Embryonic facial prominence (tissue), 1 donor: ENCODE measurements at regions not wholly inside any gene's neighbourhood (a gene's known extent, or its start where the extent isn't known, plus 50 kb on each side); places are given as distances from the start of the nearest gene placed in this dataset.
"Not testable (repeated sequence)": the region's sequence is repeated elsewhere in the genome, so short reads cannot be mapped to it uniquely, and the experiment has no call there.

Experiments
- DNase-seq: peaks from one replicate; pipeline ENCODE4 v3.0.0-alpha.2; 2016; ENCODE audit errors: extremely low spot score

GRCh38 chr6:85015396-85015990 lies 251.1 kb upstream of the TBX18 start:
- no peak for DNase-seq

GRCh38 chr6:85010865-85011264 lies 246.5 kb upstream of the TBX18 start:
- no peak for DNase-seq

DNA sequence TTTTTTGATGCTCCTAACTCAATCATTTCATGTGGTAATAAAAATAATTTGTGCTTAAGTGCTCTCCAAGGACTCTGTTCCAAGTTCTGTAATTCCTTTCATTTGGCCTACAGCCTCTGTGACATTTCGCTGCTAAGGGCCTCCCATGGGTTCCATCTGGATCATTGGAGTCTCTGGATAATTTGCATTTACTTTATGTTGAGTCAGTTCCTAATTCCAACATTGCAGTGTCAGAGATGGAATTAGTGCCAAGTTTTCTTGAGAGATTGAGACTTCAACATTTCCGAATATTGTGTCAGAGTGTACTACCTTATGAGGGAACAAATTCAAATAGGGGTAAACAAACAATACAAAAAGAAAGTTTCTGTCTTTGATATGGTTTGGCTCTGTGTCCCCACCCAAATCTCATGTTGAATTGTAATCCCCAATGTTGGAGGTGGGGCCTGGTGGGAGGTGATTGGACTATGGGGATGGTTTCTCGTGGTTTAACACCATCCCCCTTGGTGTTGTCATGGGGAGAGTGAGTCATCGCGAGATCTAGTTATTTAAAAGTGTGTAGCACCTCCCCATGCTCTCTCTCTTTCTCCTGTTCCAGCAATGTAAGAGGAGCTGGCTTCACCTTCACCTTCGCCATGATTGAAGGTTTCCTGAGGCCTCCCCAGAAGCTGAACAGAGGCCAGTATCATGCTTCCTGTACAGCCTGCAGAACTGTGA lies 244.1 kb upstream of the TBX18 start:
- DNase-seq: no peak

GRCh38 chr6:85006362-85006761 lies 242.0 kb upstream of the TBX18 start:
- DNase-seq: no peak

GRCh38 chr6:85005494-85005893 lies 241.1 kb upstream of the TBX18 start:
- DNase-seq: no peak

DNA sequence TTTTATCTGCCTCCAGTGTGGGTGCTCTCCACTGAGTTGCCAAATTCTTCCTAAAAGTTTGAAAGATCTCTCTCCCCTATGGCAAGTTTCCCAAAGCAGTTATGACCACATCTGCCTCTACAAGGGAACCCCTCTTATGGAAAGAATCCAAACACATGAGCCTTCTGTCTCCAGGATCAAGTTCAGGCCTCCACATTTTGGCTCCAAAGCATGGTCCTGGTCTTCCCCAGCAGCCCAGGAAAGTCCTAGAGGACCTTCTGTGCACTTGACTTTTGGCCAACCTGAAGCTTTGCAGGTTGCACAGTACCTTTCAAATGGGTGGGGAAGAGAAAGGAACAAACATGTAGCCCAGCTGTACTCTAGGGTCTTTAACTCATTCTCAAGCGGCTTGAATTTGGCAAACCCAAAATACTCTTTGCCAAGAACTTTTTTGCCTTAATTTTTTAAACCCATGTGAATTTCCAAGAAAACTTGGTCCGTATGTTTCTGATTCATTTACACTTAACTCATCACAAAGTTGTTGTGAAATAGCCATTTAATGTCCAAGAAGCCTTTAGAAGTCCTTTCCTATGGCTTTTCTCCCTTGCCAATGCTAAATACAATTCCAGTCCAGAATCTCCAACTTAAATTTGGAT lies 240.1 kb upstream of the TBX18 start:
- DNase-seq: no peak

GRCh38 chr6:85002847-85003246 lies 238.4 kb upstream of the TBX18 start:
- DNase-seq: no peak

- DNase-seq: no peak
These were observed 235.6 kb upstream of the TBX18 start for GRCh38 chr6:85000001-85000400.

- no peak for DNase-seq
These were observed 233.8 kb upstream of the TBX18 start for GRCh38 chr6:84998223-84998622.

DNA sequence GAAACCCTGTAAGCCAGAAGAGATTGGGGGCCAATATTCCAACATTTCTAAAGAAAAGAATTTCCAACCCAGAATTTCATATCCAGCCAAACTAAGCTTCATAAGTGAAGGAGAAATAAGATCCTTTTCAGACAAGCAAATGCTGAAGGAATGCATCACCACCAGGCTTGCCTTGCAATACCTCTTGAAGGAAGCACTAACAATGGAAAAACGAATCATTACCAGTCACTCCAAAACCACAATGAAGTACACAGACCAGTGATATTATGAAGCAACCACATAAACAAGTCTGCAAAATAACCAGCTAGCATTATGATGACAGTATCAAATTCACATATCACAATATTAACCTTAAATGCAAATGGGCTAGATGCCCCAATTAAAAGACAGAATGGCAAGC lies 224.4 kb upstream of the TBX18 start:
- not testable (repeated sequence) for DNase-seq

- not testable (repeated sequence) for DNase-seq
These were observed 221.1 kb upstream of the TBX18 start for GRCh38 chr6:84985490-84985889.

DNA sequence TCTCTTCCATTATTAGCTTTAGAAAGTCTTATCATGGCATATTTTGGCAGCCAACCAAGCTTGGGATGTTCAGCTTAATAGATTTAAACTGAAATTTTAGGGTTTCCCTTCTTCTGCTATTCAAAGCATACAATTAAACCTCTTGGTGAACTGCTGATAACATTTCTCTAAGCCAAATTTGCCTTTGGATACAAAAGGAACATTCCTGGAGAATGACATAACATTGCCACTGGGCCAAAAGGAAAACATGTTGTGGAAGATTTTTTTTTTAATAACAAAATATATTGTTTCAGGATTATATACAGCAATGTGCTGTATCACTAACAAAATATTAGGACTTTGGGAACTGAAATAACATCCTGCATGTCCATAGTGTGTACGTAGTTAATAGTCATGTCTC lies 215.1 kb upstream of the TBX18 start:
- no peak for DNase-seq

- DNase-seq: no peak
These were observed 212.9 kb upstream of the TBX18 start for GRCh38 chr6:84977363-84977705.

GRCh38 chr6:84976526-84977362 lies 212.3 kb upstream of the TBX18 start:
- no peak for DNase-seq

DNA sequence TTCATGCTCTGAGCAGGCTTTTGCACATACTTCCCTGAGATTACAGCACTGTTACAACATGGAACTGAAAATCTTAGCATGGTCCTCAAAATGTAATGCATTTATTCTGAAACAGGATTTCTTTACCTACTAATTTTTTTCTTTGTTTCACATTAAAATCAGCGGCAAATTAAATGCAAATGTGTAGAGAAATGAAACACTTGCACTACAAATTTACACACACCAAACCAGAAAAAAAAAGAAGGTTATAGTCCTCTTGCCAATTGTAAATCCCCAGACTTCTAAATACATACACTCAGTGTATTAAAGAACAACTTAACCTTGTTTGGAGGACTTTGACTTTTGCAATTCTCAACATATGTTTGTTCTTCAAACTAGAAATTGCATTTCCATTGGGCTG lies 210.9 kb upstream of the TBX18 start:
- DNase-seq: no peak

DNA sequence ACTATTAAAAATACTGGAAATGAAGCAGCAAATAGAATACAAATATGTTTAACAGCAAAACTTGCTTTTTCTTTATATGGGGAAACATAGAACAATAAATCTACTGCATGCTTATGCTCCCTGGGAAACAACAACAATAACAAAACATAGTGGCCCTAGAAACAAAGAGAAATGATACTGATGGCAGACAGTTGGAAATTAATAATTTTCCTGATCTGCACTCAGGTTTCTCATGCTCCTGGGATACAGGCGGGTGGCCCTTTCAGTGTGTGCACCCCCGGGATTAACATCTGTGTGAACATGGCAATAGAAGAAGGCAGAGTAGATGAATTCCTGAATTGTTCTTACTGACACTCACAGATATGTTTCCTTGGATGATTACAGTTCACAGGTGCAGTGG lies 209.2 kb upstream of the TBX18 start:
- DNase-seq: no peak

DNA sequence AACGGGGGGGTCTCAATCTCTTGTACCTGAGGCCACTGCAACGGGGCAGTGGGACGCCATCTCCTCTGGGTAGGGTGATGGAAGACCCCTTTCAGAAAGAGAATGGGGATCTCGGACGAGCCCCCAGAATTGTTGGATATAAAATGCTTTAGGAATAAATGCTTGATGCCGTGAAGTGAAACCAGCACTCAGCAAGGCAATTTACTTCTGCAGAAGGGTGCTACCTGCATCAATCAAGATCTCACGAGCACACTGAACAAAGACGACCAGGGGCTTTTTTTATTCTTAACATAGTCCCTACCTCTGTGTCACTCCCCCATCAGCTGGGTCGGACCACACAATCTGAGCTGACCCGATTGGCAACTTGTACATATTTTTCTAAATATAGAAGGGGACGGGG lies 203.6 kb upstream of the TBX18 start:
- DNase-seq: no peak

DNA sequence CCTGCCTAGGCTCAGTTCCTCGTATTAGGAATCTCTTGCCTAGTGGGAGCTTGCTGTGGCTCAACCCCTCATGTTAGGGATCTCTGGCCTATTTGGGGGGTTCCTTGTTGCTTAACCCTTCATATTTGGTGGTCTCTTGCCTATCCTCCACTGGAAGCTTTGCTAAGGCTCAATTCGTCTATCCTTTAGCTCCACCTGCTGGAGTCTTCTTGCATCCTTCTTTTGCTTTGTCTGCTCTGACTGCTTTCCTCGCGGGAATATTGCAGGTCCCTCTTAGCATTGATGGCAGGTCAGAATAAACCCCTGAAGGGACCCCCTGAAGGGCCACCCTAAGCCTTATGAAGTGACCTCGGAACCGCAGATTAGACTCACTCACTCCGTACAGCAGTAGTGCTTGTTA lies 203.0 kb upstream of the TBX18 start:
- no peak for DNase-seq

GRCh38 chr6:84953111-84953755 lies 188.8 kb upstream of the TBX18 start:
- DNase-seq: no peak

- DNase-seq: not testable (repeated sequence)
These were observed 180.5 kb upstream of the TBX18 start for GRCh38 chr6:84944926-84945325.

DNA sequence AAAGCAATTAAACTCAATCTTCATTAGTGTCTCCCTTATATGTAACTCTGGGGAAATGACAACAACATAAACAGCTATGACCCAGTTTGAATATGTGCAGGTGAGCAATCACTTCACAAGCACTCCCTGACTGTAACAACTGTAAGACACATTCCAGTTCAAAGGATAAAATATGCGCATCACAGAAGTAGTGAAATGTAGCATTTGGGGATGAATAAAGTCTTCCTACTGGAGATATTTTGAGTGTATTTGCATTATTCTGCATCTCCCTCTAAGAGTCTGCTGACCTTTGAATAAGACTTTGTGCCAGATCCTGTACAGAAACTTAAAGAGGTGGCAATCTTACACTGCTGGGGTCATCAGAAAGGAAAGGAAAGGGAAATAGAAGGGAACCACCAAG lies 179.5 kb upstream of the TBX18 start:
- no peak for DNase-seq

- not testable (repeated sequence) for DNase-seq
These were observed 177.2 kb upstream of the TBX18 start for GRCh38 chr6:84941609-84942008.
